ENCODE measurements at regions not wholly inside any gene's neighbourhood (a gene's known extent, or its start where the extent isn't known, plus 50 kb on each side); places are given as distances from the start of the nearest gene placed in this dataset.

GRCh38 chr17:68748381-68748780 lies 147.2 kb upstream of the FAM20A start:
- no peak for DNase-seq (ENCODE audit: low spot score)

GRCh38 chr17:68740555-68741447 lies 139.6 kb upstream of the FAM20A start:
- DNase-seq (ENCODE audit: low spot score), result no peak

GRCh38 chr17:68737761-68738443 lies 136.7 kb upstream of the FAM20A start:
- DNase-seq (ENCODE audit: low spot score), result no peak

- no peak for DNase-seq (ENCODE audit: low spot score)
These were observed 133.8 kb upstream of the FAM20A start for GRCh38 chr17:68734931-68735330.

GRCh38 chr17:68734187-68734900 lies 133.2 kb upstream of the FAM20A start:
- DNase-seq (ENCODE audit: low spot score), result no peak

GRCh38 chr17:68733241-68734176 lies 132.3 kb upstream of the FAM20A start:
- no peak for DNase-seq (ENCODE audit: low spot score)

GRCh38 chr17:68732301-68732749 lies 131.2 kb upstream of the FAM20A start:
- no peak for DNase-seq (ENCODE audit: low spot score)

- DNase-seq (ENCODE audit: low spot score), result no peak
These were observed 130.3 kb upstream of the FAM20A start for GRCh38 chr17:68731465-68731864.

- no peak for DNase-seq (ENCODE audit: low spot score)
These were observed 118.3 kb upstream of the FAM20A start for GRCh38 chr17:68719431-68719830.

GRCh38 chr17:68718926-68719325 lies 117.8 kb upstream of the FAM20A start:
- DNase-seq (ENCODE audit: low spot score), result no peak

- no peak for DNase-seq (ENCODE audit: low spot score)
These were observed 117.3 kb upstream of the FAM20A start for GRCh38 chr17:68718465-68718864.

- DNase-seq (ENCODE audit: low spot score), result no peak
These were observed 113.5 kb upstream of the FAM20A start for GRCh38 chr17:68714676-68715075.

- no peak for DNase-seq (ENCODE audit: low spot score)
These were observed 110.7 kb upstream of the FAM20A start for GRCh38 chr17:68711858-68712257.

GRCh38 chr17:68710976-68711375 lies 109.8 kb upstream of the FAM20A start:
- DNase-seq (ENCODE audit: low spot score), result no peak

- DNase-seq (ENCODE audit: low spot score), result no peak
These were observed 109.0 kb upstream of the FAM20A start for GRCh38 chr17:68710035-68710780.

GRCh38 chr17:68709461-68709860 lies 108.3 kb upstream of the FAM20A start:
- DNase-seq (ENCODE audit: low spot score), result no peak

- DNase-seq (ENCODE audit: low spot score), result no peak
These were observed 105.9 kb upstream of the FAM20A start for GRCh38 chr17:68707031-68707430.

- no peak for DNase-seq (ENCODE audit: low spot score)
These were observed 105.3 kb upstream of the FAM20A start for GRCh38 chr17:68706356-68706920.

- DNase-seq (ENCODE audit: low spot score), result no peak
These were observed 104.5 kb upstream of the FAM20A start for GRCh38 chr17:68705714-68706076.

Measured in SK-N-DZ (cell line).